ENCODE measurements at regions not wholly inside any gene's neighbourhood (a gene's known extent, or its start where the extent isn't known, plus 50 kb on each side); places are given as distances from the start of the nearest gene placed in this dataset.

GRCh38 chr5:174243904-174244303, 198.4 kb downstream of the NSG2 start:
- H3K36me3 ChIP-seq: no peaks in the 10 kb centered on the region
- no peaks in the 10 kb centered on the region for H3K4me1 ChIP-seq (ENCODE audit: insufficient read depth)
- no peak for TF ChIP-seq CTCF (IDR thresholded peaks at IDR 0.05)
- TF ChIP-seq POLR2A (IDR thresholded peaks at IDR 0.05): no peak
- TF ChIP-seq EP300 (IDR thresholded peaks at IDR 0.05): no peak
- intact Hi-C loops (cut with DNase I): no loop called here
- no peak for DNase-seq
- no peak overlapping the region for H3K4me3 ChIP-seq
- 61 to 81% (median 63%) methylated on average over 2 of the region's 2 CpGs for WGBS, 3 donors
- no peak overlapping the region for H3K27ac ChIP-seq
- no peaks in the 10 kb centered on the region for H3K27me3 ChIP-seq
- no peaks in the 10 kb centered on the region for H3K9me3 ChIP-seq

DNA sequence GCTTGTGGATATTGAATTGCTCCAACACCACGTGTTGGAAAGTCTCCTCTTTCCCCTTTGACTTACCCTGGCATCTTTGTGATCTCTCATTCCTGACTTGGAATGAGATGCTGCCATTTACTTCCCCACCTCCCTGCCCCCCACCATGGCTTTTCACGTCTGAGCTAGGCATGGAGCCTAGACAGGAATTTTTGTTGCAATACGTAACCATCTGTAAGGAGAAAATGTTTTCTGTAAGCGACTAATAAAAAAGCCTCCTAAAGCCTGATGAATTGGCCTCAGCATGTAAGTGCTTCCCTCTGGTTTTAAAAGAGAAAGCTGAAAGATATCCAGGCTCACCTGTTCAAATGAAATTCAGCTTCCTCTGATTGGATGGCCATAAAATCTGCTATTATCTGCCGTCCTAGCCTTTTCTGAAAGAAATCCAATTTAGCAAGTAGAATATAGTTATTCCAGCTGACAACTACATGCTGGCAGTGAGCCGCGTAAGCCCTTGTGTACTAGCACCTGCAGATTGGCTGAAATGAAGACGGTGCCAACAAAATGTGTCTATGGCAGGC, 200.1 kb downstream of the NSG2 start:
- Histone ChIP-seq H3K4me1 (ENCODE audit: insufficient read depth) (no peaks in the 10 kb centered on the region), H3K9me3 (no peaks in the 10 kb centered on the region), H3K27me3 (no peaks in the 10 kb centered on the region), H3K27ac (no peak overlapping the region), H3K36me3 (no peaks in the 10 kb centered on the region), H3K4me3 (no peak overlapping the region)
- no peak for TF ChIP-seq CTCF (IDR thresholded peaks at IDR 0.05)
- DNase-seq: no peak
- intact Hi-C loops (cut with DNase I): no loop called here
- WGBS, 3 donors: 54 to 65% (median 58%) methylated on average over 8 of the region's 8 CpGs

- 24 to 54% (median 37%) methylated on average over 1 of the region's 1 CpG for WGBS, 3 donors
- DNase-seq: no peak
- no peak overlapping the region for H3K27ac ChIP-seq
- intact Hi-C loops (cut with DNase I): no loop called here
- H3K9me3 ChIP-seq: no peaks in the 10 kb centered on the region
- no peaks in the 10 kb centered on the region for H3K4me1 ChIP-seq (ENCODE audit: insufficient read depth)
- no peaks in the 10 kb centered on the region for H3K27me3 ChIP-seq
- no peak for TF ChIP-seq CTCF (IDR thresholded peaks at IDR 0.05)
- no peak for TF ChIP-seq POLR2A (IDR thresholded peaks at IDR 0.05)
- TF ChIP-seq EP300 (IDR thresholded peaks at IDR 0.05): no peak
- H3K36me3 ChIP-seq: no peaks in the 10 kb centered on the region
- H3K4me3 ChIP-seq: no peak overlapping the region
These were observed 201.2 kb downstream of the NSG2 start for GRCh38 chr5:174246743-174247142.

DNA sequence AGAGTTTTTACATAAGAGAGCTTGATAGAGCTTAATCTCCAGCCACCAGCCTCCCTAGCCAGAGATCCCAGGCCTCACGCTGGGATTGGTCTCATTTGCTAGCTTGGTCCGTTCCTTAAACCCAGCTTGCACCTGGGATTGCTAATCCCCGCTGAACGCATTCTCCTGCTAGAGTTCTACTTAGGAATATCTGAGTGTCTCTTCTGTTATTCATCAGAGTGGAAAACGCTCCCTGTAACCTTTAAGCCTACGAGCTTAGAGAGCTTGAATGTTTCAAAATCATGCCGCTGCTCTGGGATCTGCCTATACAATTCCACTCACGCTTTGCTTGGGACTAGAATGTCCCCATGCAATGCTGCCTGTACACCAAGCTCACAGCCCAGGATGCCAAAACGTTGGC, 201.8 kb downstream of the NSG2 start:
- H3K4me3 ChIP-seq: no peak overlapping the region
- no peak overlapping the region for H3K27ac ChIP-seq
- no peaks in the 10 kb centered on the region for H3K4me1 ChIP-seq (ENCODE audit: insufficient read depth)
- 79 to 83% (median 83%) methylated on average over 9 of the region's 9 CpGs for WGBS, 3 donors
- H3K27me3 ChIP-seq: no peaks in the 10 kb centered on the region
- intact Hi-C loops (cut with DNase I): no loop called here
- DNase-seq: no peak
- TF ChIP-seq EP300 (IDR thresholded peaks at IDR 0.05) (no peak), POLR2A (IDR thresholded peaks at IDR 0.05) (no peak), CTCF (IDR thresholded peaks at IDR 0.05) (no peak)
- H3K9me3 ChIP-seq: no peaks in the 10 kb centered on the region
- H3K36me3 ChIP-seq: no peaks in the 10 kb centered on the region
